HEK293 (cell line): ENCODE measurements at regions not wholly inside any gene's neighbourhood (a gene's known extent, or its start where the extent isn't known, plus 50 kb on each side); places are given as distances from the start of the nearest gene placed in this dataset.

Experiments used
- CTCF ChIA-PET: fragments of 350-600 bp; formaldehyde crosslinking; extraction: SDS; loops from one replicate; lab custom pipeline; 2021; ENCODE audit warnings: antibody characterized with exemption; lab: Yijun Ruan, JAX
- POLR2A ChIA-PET: fragments of 300-600 bp; formaldehyde crosslinking; extraction: SDS; loops from one replicate; lab custom pipeline; 2020; ENCODE audit warnings: antibody characterized with exemption, inconsistent platforms; lab: Yijun Ruan, JAX
- H3K27ac ChIP-seq: fragments of 200-500 bp; sonication (Bioruptor generic); 2 replicates; pipeline ENCODE4 v1.5.1; 2014; ENCODE audit warnings: low read depth, low read length, control low read depth, inconsistent platforms; ENCODE audit errors: extremely low read depth
- H3K36me3 ChIP-seq, 2 experiments: fragments of 200-500 bp in 1 of 2; sonication (Bioruptor generic) in 1 of 2; 1 replicate in 1 of 2; 2 replicates in 1 of 2; pipeline ENCODE4 v1.5.1; 2014 to 2017; ENCODE audit warnings: inconsistent platforms in 2 of 2, low read length in 2 of 2; ENCODE audit not compliant: control insufficient read depth in 2 of 2, insufficient read depth in 1 of 2
- H3K4me1 ChIP-seq: fragments of 200-500 bp; sonication (Bioruptor generic); 2 replicates; pipeline ENCODE4 v1.5.1; 2014; ENCODE audit warnings: mild to moderate bottlenecking, low read length, inconsistent platforms; ENCODE audit not compliant: control insufficient read depth, insufficient read depth
- H3K4me3 ChIP-seq: 2 replicates; pipeline ENCODE4 v1.5.1; 2011; ENCODE audit warnings: low read depth, mild to moderate bottlenecking, control low read depth, low read length, moderate library complexity
- H3K9me3 ChIP-seq: fragments of 200-500 bp; sonication (Bioruptor generic); 2 replicates; pipeline ENCODE4 v1.5.1; 2014; ENCODE audit warnings: low read depth, low read length, inconsistent platforms; ENCODE audit not compliant: control insufficient read depth, insufficient read depth
- HOXD13 ChIP-seq: sonication (generic); formaldehyde crosslinking; IDR thresholded peaks from 2 replicates; pipeline ENCODE4 v1.8.0; 2022; ENCODE audit warnings: missing genetic modification reagents, borderline replicate concordance
- KLF7 ChIP-seq: fragments of 450-650 bp; formaldehyde crosslinking; IDR thresholded peaks from 2 replicates; pipeline ENCODE4 v1.5.1; 2016; ENCODE audit warnings: missing biosample characterization, missing genetic modification characterization, borderline replicate concordance
- KLF8 ChIP-seq: fragments of 450-650 bp; formaldehyde crosslinking; IDR thresholded peaks from 2 replicates; pipeline ENCODE4 v1.5.1; 2016; ENCODE audit warnings: missing biosample characterization, missing genetic modification characterization
- RBAK ChIP-seq: fragments of 450-650 bp; formaldehyde crosslinking; IDR thresholded peaks from 2 replicates; pipeline ENCODE4 v1.5.1; 2016; ENCODE audit warnings: missing biosample characterization, missing genetic modification characterization
- SP3 ChIP-seq: fragments of 450-650 bp; formaldehyde crosslinking; IDR thresholded peaks from 2 replicates; pipeline ENCODE4 v1.5.1; 2016; ENCODE audit warnings: missing biosample characterization, missing genetic modification characterization
- ZBTB20 ChIP-seq: fragments of 450-650 bp; formaldehyde crosslinking; IDR thresholded peaks from 2 replicates; pipeline ENCODE4 v1.5.1; 2016; ENCODE audit warnings: missing biosample characterization, missing genetic modification characterization
- ZNF157 ChIP-seq: fragments of 450-650 bp; formaldehyde crosslinking; IDR thresholded peaks from 2 replicates; pipeline ENCODE4 v1.5.1; 2016; ENCODE audit warnings: missing biosample characterization, missing genetic modification characterization
- ZNF2 ChIP-seq: fragments of 450-650 bp; formaldehyde crosslinking; IDR thresholded peaks from 2 replicates; pipeline ENCODE4 v1.5.1; 2016; ENCODE audit warnings: missing biosample characterization, missing genetic modification characterization
- ZNF350 ChIP-seq: fragments of 450-650 bp; formaldehyde crosslinking; IDR thresholded peaks from 2 replicates; pipeline ENCODE4 v1.5.0; 2017; ENCODE audit warnings: missing biosample characterization, mild to moderate bottlenecking, missing genetic modification characterization
- ZNF366 ChIP-seq: fragments of 450-650 bp; formaldehyde crosslinking; conservative IDR thresholded peaks from 2 replicates; pipeline ENCODE4 v1.5.1; 2016; ENCODE audit warnings: missing biosample characterization, missing genetic modification characterization
- ZNF514 ChIP-seq: fragments of 450-650 bp; formaldehyde crosslinking; IDR thresholded peaks from 2 replicates; pipeline ENCODE4 v1.5.1; 2016; ENCODE audit warnings: missing biosample characterization, missing genetic modification characterization
- ZNF76 ChIP-seq: fragments of 450-650 bp; formaldehyde crosslinking; IDR thresholded peaks from 2 replicates; pipeline ENCODE4; 2016; ENCODE audit warnings: low read depth, missing biosample characterization, missing genetic modification characterization, borderline replicate concordance
- ZNF785 ChIP-seq: fragments of 450-650 bp; formaldehyde crosslinking; IDR thresholded peaks from 2 replicates; pipeline ENCODE4 v1.5.1; 2016; ENCODE audit warnings: missing biosample characterization, missing genetic modification characterization
- ZNF792 ChIP-seq: fragments of 450-650 bp; formaldehyde crosslinking; IDR thresholded peaks from 2 replicates; pipeline ENCODE4 v1.5.1; 2016; ENCODE audit warnings: missing biosample characterization, missing genetic modification characterization
- ZSCAN16 ChIP-seq: fragments of 450-650 bp; formaldehyde crosslinking; IDR thresholded peaks from 2 replicates; pipeline ENCODE4 v1.5.1; 2016; ENCODE audit warnings: missing biosample characterization, missing genetic modification characterization
- TF ChIP-seq, protein P1 (sequence below): fragments of 450-650 bp; formaldehyde crosslinking; IDR thresholded peaks from 2 replicates; pipeline ENCODE4 v1.5.1; 2016; ENCODE audit warnings: missing biosample characterization, missing genetic modification characterization, borderline replicate concordance
- TF ChIP-seq, protein P2 (sequence below): fragments of 450-650 bp; formaldehyde crosslinking; IDR thresholded peaks from 2 replicates; pipeline ENCODE4 v1.5.1; 2017; ENCODE audit warnings: missing biosample characterization, missing genetic modification characterization
- TF ChIP-seq, protein P3 (sequence below): fragments of 450-650 bp; formaldehyde crosslinking; IDR thresholded peaks from 2 replicates; pipeline ENCODE4 v1.5.1; 2016; ENCODE audit warnings: missing biosample characterization, missing genetic modification characterization
- TF ChIP-seq, protein P4 (sequence below): fragments of 450-650 bp; formaldehyde crosslinking; IDR thresholded peaks from 2 replicates; pipeline ENCODE4 v1.5.1; 2016; ENCODE audit warnings: missing biosample characterization, missing genetic modification characterization
- TF ChIP-seq, protein P5 (sequence below): fragments of 450-650 bp; formaldehyde crosslinking; IDR thresholded peaks from 2 replicates; pipeline ENCODE4 v1.5.1; 2016; ENCODE audit warnings: missing biosample characterization, missing genetic modification characterization
- TF ChIP-seq, protein P6 (sequence below): fragments of 450-650 bp; formaldehyde crosslinking; IDR thresholded peaks from 2 replicates; pipeline ENCODE4 v1.5.1; 2017; ENCODE audit warnings: missing biosample characterization, missing genetic modification characterization
- TF ChIP-seq, protein P7 (sequence below): fragments of 450-650 bp; formaldehyde crosslinking; IDR thresholded peaks from 2 replicates; pipeline ENCODE4 v1.5.1; 2016; ENCODE audit warnings: missing biosample characterization, missing genetic modification characterization, borderline replicate concordance

DNA sequence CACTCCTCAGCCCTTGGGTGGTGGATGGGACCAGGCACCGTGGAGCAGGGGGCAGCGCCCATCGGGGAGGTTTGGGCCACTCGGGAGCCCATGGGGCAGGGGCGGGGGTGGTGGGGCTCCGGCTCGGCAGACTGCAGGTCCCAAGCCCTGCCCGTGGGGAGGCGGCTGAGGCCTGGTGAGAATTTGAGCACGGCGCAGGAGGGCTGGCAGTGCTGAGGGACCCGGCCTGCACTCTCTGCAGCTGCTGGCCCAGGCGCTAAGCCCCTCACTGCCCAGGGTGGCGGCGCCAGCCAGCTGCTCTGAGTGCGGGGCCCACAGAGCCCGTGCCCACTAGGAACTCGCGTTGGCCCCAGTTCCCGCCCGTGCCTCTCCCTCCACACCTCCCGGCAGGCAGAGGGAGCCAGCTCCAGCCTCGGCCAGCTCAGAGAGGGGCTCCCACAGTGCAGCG lies 182.1 kb upstream of the OPRM1 start (continued):
- TF ChIP-seq, protein P1, sequence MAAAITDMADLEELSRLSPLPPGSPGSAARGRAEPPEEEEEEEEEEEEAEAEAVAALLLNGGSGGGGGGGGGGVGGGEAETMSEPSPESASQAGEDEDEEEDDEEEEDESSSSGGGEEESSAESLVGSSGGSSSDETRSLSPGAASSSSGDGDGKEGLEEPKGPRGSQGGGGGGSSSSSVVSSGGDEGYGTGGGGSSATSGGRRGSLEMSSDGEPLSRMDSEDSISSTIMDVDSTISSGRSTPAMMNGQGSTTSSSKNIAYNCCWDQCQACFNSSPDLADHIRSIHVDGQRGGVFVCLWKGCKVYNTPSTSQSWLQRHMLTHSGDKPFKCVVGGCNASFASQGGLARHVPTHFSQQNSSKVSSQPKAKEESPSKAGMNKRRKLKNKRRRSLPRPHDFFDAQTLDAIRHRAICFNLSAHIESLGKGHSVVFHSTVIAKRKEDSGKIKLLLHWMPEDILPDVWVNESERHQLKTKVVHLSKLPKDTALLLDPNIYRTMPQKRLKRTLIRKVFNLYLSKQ (tag by site-specific recombination), result no peak
- TF ChIP-seq ZNF514 (tag by site-specific recombination), result no peak
- TF ChIP-seq, protein P2, sequence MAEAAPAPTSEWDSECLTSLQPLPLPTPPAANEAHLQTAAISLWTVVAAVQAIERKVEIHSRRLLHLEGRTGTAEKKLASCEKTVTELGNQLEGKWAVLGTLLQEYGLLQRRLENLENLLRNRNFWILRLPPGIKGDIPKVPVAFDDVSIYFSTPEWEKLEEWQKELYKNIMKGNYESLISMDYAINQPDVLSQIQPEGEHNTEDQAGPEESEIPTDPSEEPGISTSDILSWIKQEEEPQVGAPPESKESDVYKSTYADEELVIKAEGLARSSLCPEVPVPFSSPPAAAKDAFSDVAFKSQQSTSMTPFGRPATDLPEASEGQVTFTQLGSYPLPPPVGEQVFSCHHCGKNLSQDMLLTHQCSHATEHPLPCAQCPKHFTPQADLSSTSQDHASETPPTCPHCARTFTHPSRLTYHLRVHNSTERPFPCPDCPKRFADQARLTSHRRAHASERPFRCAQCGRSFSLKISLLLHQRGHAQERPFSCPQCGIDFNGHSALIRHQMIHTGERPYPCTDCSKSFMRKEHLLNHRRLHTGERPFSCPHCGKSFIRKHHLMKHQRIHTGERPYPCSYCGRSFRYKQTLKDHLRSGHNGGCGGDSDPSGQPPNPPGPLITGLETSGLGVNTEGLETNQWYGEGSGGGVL (tag by site-specific recombination), result no peak
- TF ChIP-seq, protein P3, sequence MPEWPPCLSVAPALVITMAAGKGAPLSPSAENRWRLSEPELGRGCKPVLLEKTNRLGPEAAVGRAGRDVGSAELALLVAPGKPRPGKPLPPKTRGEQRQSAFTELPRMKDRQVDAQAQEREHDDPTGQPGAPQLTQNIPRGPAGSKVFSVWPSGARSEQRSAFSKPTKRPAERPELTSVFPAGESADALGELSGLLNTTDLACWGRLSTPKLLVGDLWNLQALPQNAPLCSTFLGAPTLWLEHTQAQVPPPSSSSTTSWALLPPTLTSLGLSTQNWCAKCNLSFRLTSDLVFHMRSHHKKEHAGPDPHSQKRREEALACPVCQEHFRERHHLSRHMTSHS, result no peak
- TF ChIP-seq, protein P4, sequence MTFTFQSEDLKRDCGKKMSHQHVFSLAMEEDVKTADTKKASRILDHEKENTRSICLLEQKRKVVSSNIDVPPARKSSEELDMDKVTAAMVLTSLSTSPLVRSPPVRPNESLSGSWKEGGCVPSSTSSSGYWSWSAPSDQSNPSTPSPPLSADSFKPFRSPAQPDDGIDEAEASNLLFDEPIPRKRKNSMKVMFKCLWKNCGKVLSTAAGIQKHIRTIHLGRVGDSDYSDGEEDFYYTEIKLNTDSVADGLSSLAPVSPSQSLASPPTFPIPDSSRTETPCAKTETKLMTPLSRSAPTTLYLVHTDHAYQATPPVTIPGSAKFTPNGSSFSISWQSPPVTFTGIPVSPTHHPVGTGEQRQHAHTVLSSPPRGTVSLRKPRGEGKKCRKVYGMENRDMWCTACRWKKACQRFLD (tag by site-specific recombination), result no peak

DNA sequence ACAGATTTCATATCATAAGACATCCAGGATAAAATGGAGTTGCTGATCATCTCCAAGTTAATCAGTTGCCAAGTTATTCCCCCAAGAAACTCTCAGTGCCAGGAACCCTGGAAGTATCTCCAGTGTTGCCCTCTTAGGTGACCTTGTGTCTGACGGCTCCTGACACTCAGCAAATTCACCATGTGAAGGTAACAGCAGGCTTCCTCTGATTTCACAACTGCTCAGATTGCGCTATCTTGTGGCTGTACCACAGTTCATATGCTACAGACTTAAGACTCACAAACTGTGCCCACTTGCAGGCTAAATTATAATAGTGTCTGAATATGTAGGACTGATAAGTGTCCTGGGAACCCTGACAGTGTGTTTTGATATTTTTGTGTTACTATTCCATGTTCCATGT lies 186.6 kb upstream of the OPRM1 start:
- H3K4me1 ChIP-seq, result no peaks in the 10 kb centered on the region
- ChIA-PET POLR2A (no interaction called here), CTCF (interaction anchor here (0.6 kb wide), 1 partner anchor 823 kb away, joined by 3 read pairs; no protein-coding TSS in a partner anchor)
- H3K9me3 ChIP-seq, result no peaks in the 10 kb centered on the region
- no peak overlapping the region for H3K27ac ChIP-seq
- no peaks in the 10 kb centered on the region for H3K36me3 ChIP-seq
- H3K4me3 ChIP-seq, result no peak overlapping the region
- TF ChIP-seq ZNF76 (tag by site-specific recombination) (no peak), ZSCAN16 (no peak), RBAK (tag by site-specific recombination) (no peak), KLF7 (no peak), ZBTB20 (tag by site-specific recombination) (no peak), SP3 (tag by site-specific recombination) (no peak), ZNF2 (tag by site-specific recombination) (no peak), ZNF792 (tag by site-specific recombination) (no peak), ZNF350 (tag by site-specific recombination) (no peak), KLF8 (tag by site-specific recombination) (no peak), ZNF366 (tag by site-specific recombination) (no peak), ZNF785 (no peak), ZNF157 (no peak), HOXD13 (no peak)
- TF ChIP-seq, protein P5, sequence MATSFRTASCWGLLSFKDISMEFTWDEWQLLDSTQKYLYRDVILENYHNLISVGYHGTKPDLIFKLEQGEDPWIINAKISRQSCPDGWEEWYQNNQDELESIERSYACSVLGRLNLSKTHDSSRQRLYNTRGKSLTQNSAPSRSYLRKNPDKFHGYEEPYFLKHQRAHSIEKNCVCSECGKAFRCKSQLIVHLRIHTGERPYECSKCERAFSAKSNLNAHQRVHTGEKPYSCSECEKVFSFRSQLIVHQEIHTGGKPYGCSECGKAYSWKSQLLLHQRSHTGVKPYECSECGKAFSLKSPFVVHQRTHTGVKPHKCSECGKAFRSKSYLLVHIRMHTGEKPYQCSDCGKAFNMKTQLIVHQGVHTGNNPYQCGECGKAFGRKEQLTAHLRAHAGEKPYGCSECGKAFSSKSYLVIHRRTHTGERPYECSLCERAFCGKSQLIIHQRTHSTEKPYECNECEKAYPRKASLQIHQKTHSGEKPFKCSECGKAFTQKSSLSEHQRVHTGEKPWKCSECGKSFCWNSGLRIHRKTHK (tag by site-specific recombination), result no peak
- TF ChIP-seq, protein P6, sequence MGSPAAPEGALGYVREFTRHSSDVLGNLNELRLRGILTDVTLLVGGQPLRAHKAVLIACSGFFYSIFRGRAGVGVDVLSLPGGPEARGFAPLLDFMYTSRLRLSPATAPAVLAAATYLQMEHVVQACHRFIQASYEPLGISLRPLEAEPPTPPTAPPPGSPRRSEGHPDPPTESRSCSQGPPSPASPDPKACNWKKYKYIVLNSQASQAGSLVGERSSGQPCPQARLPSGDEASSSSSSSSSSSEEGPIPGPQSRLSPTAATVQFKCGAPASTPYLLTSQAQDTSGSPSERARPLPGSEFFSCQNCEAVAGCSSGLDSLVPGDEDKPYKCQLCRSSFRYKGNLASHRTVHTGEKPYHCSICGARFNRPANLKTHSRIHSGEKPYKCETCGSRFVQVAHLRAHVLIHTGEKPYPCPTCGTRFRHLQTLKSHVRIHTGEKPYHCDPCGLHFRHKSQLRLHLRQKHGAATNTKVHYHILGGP (tag by site-specific recombination), result no peak
- TF ChIP-seq, protein P7, sequence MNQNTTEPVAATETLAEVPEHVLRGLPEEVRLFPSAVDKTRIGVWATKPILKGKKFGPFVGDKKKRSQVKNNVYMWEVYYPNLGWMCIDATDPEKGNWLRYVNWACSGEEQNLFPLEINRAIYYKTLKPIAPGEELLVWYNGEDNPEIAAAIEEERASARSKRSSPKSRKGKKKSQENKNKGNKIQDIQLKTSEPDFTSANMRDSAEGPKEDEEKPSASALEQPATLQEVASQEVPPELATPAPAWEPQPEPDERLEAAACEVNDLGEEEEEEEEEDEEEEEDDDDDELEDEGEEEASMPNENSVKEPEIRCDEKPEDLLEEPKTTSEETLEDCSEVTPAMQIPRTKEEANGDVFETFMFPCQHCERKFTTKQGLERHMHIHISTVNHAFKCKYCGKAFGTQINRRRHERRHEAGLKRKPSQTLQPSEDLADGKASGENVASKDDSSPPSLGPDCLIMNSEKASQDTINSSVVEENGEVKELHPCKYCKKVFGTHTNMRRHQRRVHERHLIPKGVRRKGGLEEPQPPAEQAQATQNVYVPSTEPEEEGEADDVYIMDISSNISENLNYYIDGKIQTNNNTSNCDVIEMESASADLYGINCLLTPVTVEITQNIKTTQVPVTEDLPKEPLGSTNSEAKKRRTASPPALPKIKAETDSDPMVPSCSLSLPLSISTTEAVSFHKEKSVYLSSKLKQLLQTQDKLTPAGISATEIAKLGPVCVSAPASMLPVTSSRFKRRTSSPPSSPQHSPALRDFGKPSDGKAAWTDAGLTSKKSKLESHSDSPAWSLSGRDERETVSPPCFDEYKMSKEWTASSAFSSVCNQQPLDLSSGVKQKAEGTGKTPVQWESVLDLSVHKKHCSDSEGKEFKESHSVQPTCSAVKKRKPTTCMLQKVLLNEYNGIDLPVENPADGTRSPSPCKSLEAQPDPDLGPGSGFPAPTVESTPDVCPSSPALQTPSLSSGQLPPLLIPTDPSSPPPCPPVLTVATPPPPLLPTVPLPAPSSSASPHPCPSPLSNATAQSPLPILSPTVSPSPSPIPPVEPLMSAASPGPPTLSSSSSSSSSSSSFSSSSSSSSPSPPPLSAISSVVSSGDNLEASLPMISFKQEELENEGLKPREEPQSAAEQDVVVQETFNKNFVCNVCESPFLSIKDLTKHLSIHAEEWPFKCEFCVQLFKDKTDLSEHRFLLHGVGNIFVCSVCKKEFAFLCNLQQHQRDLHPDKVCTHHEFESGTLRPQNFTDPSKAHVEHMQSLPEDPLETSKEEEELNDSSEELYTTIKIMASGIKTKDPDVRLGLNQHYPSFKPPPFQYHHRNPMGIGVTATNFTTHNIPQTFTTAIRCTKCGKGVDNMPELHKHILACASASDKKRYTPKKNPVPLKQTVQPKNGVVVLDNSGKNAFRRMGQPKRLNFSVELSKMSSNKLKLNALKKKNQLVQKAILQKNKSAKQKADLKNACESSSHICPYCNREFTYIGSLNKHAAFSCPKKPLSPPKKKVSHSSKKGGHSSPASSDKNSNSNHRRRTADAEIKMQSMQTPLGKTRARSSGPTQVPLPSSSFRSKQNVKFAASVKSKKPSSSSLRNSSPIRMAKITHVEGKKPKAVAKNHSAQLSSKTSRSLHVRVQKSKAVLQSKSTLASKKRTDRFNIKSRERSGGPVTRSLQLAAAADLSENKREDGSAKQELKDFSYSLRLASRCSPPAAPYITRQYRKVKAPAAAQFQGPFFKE (tag by site-specific recombination), result no peak
